Trophoblast cell (in vitro differentiated cells and primary cell): ENCODE measurements at regions not wholly inside any gene's neighbourhood (a gene's known extent, or its start where the extent isn't known, plus 50 kb on each side); places are given as distances from the start of the nearest gene placed in this dataset.

Experiments used
- DNase-seq, 2 donors: peaks; one replicate each; pipeline ENCODE4 v3.0.0-alpha.2; 2016
- H2AFZ ChIP-seq: 2 replicates; pipeline ENCODE4 v1.6.1; 2013; ENCODE audit warnings: low read length, moderate library complexity, mild to moderate bottlenecking; ENCODE audit not compliant: insufficient read depth, poor library complexity
- H2AK5ac ChIP-seq: 2 replicates; pipeline ENCODE4 v1.6.1; 2013; ENCODE audit warnings: mild to moderate bottlenecking, low read length
- H2BK120ac ChIP-seq: 2 replicates; pipeline ENCODE4 v1.6.1; 2013; ENCODE audit warnings: low read length, mild to moderate bottlenecking, moderate library complexity; ENCODE audit not compliant: insufficient read depth, poor library complexity
- H2BK12ac ChIP-seq: 2 replicates; pipeline ENCODE4 v1.6.1; 2013; ENCODE audit warnings: mild to moderate bottlenecking, low read length, moderate library complexity
- H2BK5ac ChIP-seq: 2 replicates; pipeline ENCODE4 v1.6.1; 2013; ENCODE audit warnings: low read length, low read depth, moderate library complexity, mild to moderate bottlenecking; ENCODE audit not compliant: poor library complexity
- H3K14ac ChIP-seq: 2 replicates; pipeline ENCODE4 v1.6.1; 2013; ENCODE audit warnings: mild to moderate bottlenecking, low read length
- H3K18ac ChIP-seq: 2 replicates; pipeline ENCODE4 v1.6.1; 2013; ENCODE audit warnings: mild to moderate bottlenecking, low read length
- H3K23ac ChIP-seq: 2 replicates; pipeline ENCODE4 v1.6.1; 2013; ENCODE audit warnings: low read length
- H3K27ac ChIP-seq: 2 replicates; pipeline ENCODE4 v1.5.1; 2013; ENCODE audit warnings: low read depth, mild to moderate bottlenecking, inconsistent platforms, low read length, moderate library complexity
- H3K27me3 ChIP-seq: 2 replicates; pipeline ENCODE4 v1.6.1; 2013; ENCODE audit warnings: inconsistent platforms, mild to moderate bottlenecking, low read length, moderate library complexity; ENCODE audit not compliant: insufficient read depth
- H3K36me3 ChIP-seq, 2 experiments: 1 replicate in 1 of 2; 2 replicates in 1 of 2; pipeline ENCODE4 v1.6.1; 2013; ENCODE audit warnings: low read length in 2 of 2, mild to moderate bottlenecking in 2 of 2, moderate library complexity in 1 of 2; ENCODE audit not compliant: insufficient read depth in 2 of 2, control insufficient read depth in 1 of 2
- H3K4ac ChIP-seq: 2 replicates; pipeline ENCODE4 v1.6.1; 2013; ENCODE audit warnings: low read depth, mild to moderate bottlenecking, low read length, moderate library complexity
- H3K4me1 ChIP-seq, 2 experiments: 1 replicate in 1 of 2; 2 replicates in 1 of 2; pipeline ENCODE4 v1.6.1; 2013; ENCODE audit warnings: low read length in 2 of 2, mild to moderate bottlenecking in 2 of 2, moderate library complexity in 1 of 2; ENCODE audit not compliant: insufficient read depth in 2 of 2, control insufficient read depth in 1 of 2
- H3K4me2 ChIP-seq: 2 replicates; pipeline ENCODE4 v1.6.1; 2013; ENCODE audit warnings: inconsistent platforms, mild to moderate bottlenecking, low read length, moderate library complexity
- H3K4me3 ChIP-seq: 2 replicates; pipeline ENCODE4 v1.5.1; 2013; ENCODE audit warnings: mild to moderate bottlenecking, low read depth, low read length, inconsistent platforms
- H3K79me1 ChIP-seq: one replicate; pipeline ENCODE4 v1.6.1; 2013; ENCODE audit warnings: low read length
- H3K79me2 ChIP-seq: 2 replicates; pipeline ENCODE4 v1.6.1; 2013; ENCODE audit warnings: low read length, mild to moderate bottlenecking; ENCODE audit not compliant: control insufficient read depth, insufficient read depth, poor library complexity
- H3K9ac ChIP-seq: 2 replicates; pipeline ENCODE4 v1.6.1; 2013; ENCODE audit warnings: mild to moderate bottlenecking, low read length
- H3K9me3 ChIP-seq: 2 replicates; pipeline ENCODE4 v1.6.1; 2013; ENCODE audit warnings: low read depth, mild to moderate bottlenecking, control low read depth, inconsistent platforms, low read length; ENCODE audit not compliant: insufficient read depth
- H4K12ac ChIP-seq: 2 replicates; pipeline ENCODE4 v1.6.1; 2013; ENCODE audit warnings: low read depth, mild to moderate bottlenecking, low read length, moderate library complexity
- H4K8ac ChIP-seq: 2 replicates; pipeline ENCODE4 v1.6.1; 2013; ENCODE audit warnings: low read depth, mild to moderate bottlenecking, low read length, moderate library complexity
- H4K91ac ChIP-seq: one replicate; pipeline ENCODE4 v1.6.1; 2013; ENCODE audit warnings: low read depth, mild to moderate bottlenecking, low read length, moderate library complexity
- WGBS: extraction: QIAGEN DNeasy Blood & Tissue Kit; methylation state at CpG from one replicate; pipeline ENCODE4 v1.1.7; 2013; ENCODE audit warnings: missing lambda C conversion rate; ENCODE audit not compliant: insufficient read length, insufficient coverage; ENCODE audit errors: extremely low coverage; 5-methylcytosine and 5-hydroxymethylcytosine counted together

DNA sequence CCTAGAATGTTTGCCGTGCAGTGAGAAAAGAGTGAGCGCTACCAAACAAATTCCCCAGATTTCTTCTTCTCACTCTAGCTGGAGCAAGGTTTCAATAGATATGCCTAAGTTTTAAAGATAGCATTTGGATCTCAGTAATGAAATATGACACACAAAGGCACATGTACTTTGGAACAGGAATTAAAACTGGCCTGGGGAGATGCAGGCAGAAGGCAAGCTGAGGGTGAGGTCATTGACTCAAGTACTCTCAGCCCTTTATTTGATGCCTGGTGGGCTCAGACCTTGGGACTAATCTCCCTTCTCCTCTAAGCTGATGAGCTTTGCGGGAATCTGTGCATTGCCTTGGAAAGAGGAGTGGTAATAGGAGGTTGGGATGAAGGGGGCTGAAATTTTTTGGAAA is 323.3 kb upstream of the SLC30A5 start:
- Histone ChIP-seq H2AK5ac (no peak overlapping the region), H2AFZ (no peak overlapping the region), H2BK120ac (no peak overlapping the region), H4K8ac (no peak overlapping the region), H3K27me3 (no peaks in the 10 kb centered on the region), H3K9ac (no peak overlapping the region), H3K9me3 (no peaks in the 10 kb centered on the region), H4K91ac (no peak overlapping the region), H2BK12ac (no peak overlapping the region), H3K27ac (no peak overlapping the region), H3K4ac (no peak overlapping the region), H3K79me1 (no peaks in the 10 kb centered on the region), H3K23ac (no peak overlapping the region), H3K36me3 (no peaks in the 10 kb centered on the region), H3K18ac (no peak overlapping the region), H4K12ac (no peak overlapping the region), H3K4me2 (no peak overlapping the region), H2BK5ac (no peak overlapping the region), H3K4me3 (no peak overlapping the region), H3K14ac (no peak overlapping the region), H3K4me1 (no peaks in the 10 kb centered on the region), H3K79me2 (no peaks in the 10 kb centered on the region)
- no CpG with 5 or more reads among the region's 3 CpGs for WGBS
- DNase-seq = no peak

DNA sequence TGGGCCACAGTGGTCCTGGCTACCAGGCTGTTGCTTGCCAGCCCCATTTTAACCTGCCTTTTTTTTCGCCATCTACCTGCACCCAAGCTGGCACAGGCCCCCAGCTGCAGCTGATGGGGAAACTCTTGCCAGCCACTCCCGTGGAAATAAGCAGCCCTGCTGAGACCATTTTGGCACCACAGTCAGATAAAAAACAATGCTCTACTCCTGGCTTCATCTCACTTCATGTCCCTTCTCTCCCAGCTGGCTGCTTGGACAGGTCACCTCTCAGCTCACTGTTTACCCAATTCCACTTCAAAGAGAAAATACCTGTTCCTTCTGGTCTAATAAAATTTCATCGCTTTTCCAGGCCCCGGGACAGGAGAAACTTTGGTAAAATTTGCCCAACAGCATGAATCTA is 322.6 kb upstream of the SLC30A5 start:
- Histone ChIP-seq H3K79me2 (no peaks in the 10 kb centered on the region), H3K79me1 (no peaks in the 10 kb centered on the region), H3K9me3 (no peaks in the 10 kb centered on the region), H3K4ac (no peak overlapping the region), H3K4me3 (no peak overlapping the region), H3K14ac (no peak overlapping the region), H4K8ac (no peak overlapping the region), H3K9ac (no peak overlapping the region), H3K4me2 (no peak overlapping the region), H2BK5ac (no peak overlapping the region), H2AFZ (no peak overlapping the region), H3K4me1 (no peaks in the 10 kb centered on the region), H3K36me3 (no peaks in the 10 kb centered on the region), H4K12ac (no peak overlapping the region), H2AK5ac (no peak overlapping the region), H3K18ac (no peak overlapping the region), H3K27ac (no peak overlapping the region), H2BK120ac (no peak overlapping the region), H3K27me3 (no peaks in the 10 kb centered on the region), H2BK12ac (no peak overlapping the region), H3K23ac (no peak overlapping the region), H4K91ac (no peak overlapping the region)
- no peak for DNase-seq
- no CpG with 5 or more reads among the region's 4 CpGs for WGBS

DNA sequence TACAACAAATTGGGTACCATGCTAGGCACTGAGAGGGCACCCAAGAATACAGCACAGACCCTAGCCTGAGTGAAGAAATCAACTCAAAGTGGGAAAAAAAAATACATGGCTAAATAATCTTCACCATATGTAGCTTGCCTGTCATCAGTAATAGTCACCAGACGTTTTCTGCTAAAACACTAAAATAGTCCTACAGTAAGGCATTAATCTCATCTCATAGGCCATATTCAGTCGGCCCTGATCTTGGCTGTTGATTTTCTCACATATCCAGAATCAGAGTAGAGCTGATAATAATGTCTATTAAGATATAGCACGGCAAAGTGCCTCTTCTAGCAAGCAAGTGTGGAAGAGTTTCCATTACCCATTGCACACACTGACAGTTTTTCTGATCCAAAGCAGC is 322.1 kb upstream of the SLC30A5 start:
- no peaks in the 10 kb centered on the region for H3K79me1 ChIP-seq
- H3K4ac ChIP-seq = no peak overlapping the region
- H3K4me3 ChIP-seq = no peak overlapping the region
- H3K9me3 ChIP-seq = no peaks in the 10 kb centered on the region
- H2BK120ac ChIP-seq = no peak overlapping the region
- H3K14ac ChIP-seq = no peak overlapping the region
- H4K91ac ChIP-seq = no peak overlapping the region
- WGBS = no CpG with 5 or more reads among the region's 3 CpGs
- no peak overlapping the region for H3K23ac ChIP-seq
- no peak overlapping the region for H3K9ac ChIP-seq
- H3K4me2 ChIP-seq = no peak overlapping the region
- H3K36me3 ChIP-seq = no peaks in the 10 kb centered on the region
- no peak for DNase-seq
- no peak overlapping the region for H3K27ac ChIP-seq
- H2AK5ac ChIP-seq = no peak overlapping the region
- no peaks in the 10 kb centered on the region for H3K27me3 ChIP-seq
- no peak overlapping the region for H2AFZ ChIP-seq
- H4K8ac ChIP-seq = no peak overlapping the region
- H2BK5ac ChIP-seq = no peak overlapping the region
- no peaks in the 10 kb centered on the region for H3K4me1 ChIP-seq
- no peak overlapping the region for H3K18ac ChIP-seq
- no peaks in the 10 kb centered on the region for H3K79me2 ChIP-seq
- no peak overlapping the region for H4K12ac ChIP-seq
- H2BK12ac ChIP-seq = no peak overlapping the region

DNA sequence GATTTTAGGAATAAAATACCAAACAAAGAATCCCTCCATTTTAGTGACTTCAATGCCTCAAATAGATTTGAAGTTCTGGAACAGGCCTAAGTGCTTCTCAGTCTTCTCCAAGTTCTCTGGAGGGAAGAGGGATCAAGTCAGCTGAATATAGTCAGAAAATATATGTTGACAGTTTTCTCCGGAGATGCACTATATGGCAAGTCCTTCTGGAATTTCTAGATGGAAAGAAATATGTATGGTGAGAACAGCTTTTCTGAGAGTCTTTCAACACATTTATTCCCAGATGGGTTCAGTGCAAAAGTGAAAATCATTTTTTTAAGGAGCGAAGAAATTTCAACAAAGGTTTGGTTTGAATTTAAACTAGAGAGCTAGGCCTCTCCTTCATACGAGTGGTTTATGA is 317.4 kb upstream of the SLC30A5 start:
- H3K14ac ChIP-seq = no peak overlapping the region
- H2AK5ac ChIP-seq = no peak overlapping the region
- no peak overlapping the region for H3K4ac ChIP-seq
- no peak overlapping the region for H2BK120ac ChIP-seq
- no peaks in the 10 kb centered on the region for H3K79me1 ChIP-seq
- no peak overlapping the region for H2BK12ac ChIP-seq
- DNase-seq = no peak
- no CpG with 5 or more reads among the region's 3 CpGs for WGBS
- no peak overlapping the region for H2AFZ ChIP-seq
- H3K9me3 ChIP-seq = no peaks in the 10 kb centered on the region
- no peaks in the 10 kb centered on the region for H3K27me3 ChIP-seq
- H2BK5ac ChIP-seq = no peak overlapping the region
- no peak overlapping the region for H4K8ac ChIP-seq
- no peak overlapping the region for H3K18ac ChIP-seq
- no peak overlapping the region for H3K23ac ChIP-seq
- no peak overlapping the region for H3K4me3 ChIP-seq
- no peak overlapping the region for H3K9ac ChIP-seq
- no peak overlapping the region for H3K4me2 ChIP-seq
- no peak overlapping the region for H4K91ac ChIP-seq
- H3K79me2 ChIP-seq = no peaks in the 10 kb centered on the region
- no peaks in the 10 kb centered on the region for H3K4me1 ChIP-seq
- H4K12ac ChIP-seq = no peak overlapping the region
- H3K36me3 ChIP-seq = no peaks in the 10 kb centered on the region
- H3K27ac ChIP-seq = no peak overlapping the region
